Nephron progenitor cell (in vitro differentiated cells): ENCODE measurements at regions not wholly inside any gene's neighbourhood (a gene's known extent, or its start where the extent isn't known, plus 50 kb on each side); places are given as distances from the start of the nearest gene placed in this dataset.

Source experiments
- DNase-seq: peaks from one replicate; pipeline ENCODE4 v3.0.0; 2021
- H3K27ac Mint-ChIP-seq: 2 replicates; pipeline ENCODE4 v1.8.0; 2021; ENCODE audit warnings: mild to moderate bottlenecking, moderate library complexity, mixed read lengths
- H3K27me3 Mint-ChIP-seq: 2 replicates; pipeline ENCODE4 v1.8.0; 2021; ENCODE audit warnings: mild to moderate bottlenecking, low read depth, mixed read lengths; ENCODE audit not compliant: poor library complexity
- H3K36me3 Mint-ChIP-seq: 2 replicates; pipeline ENCODE4 v1.8.0; 2021; ENCODE audit warnings: low read depth, mixed read lengths
- H3K4me1 Mint-ChIP-seq: 2 replicates; pipeline ENCODE4 v1.8.0; 2021; ENCODE audit warnings: mixed read lengths
- H3K4me3 Mint-ChIP-seq: 2 replicates; pipeline ENCODE4 v1.8.0; 2021; ENCODE audit warnings: mild to moderate bottlenecking, moderate library complexity, mixed read lengths
- H3K9me3 Mint-ChIP-seq: 2 replicates; pipeline ENCODE4 v1.8.0; 2021; ENCODE audit warnings: mild to moderate bottlenecking, moderate library complexity, mixed read lengths
- TF ChIP-seq, protein P1 (sequence below): fragments of 200-600 bp; sonication (generic); IDR thresholded peaks from 2 replicates; pipeline ENCODE4 v1.5.0; 2021; ENCODE audit warnings: antibody characterized with exemption

DNA sequence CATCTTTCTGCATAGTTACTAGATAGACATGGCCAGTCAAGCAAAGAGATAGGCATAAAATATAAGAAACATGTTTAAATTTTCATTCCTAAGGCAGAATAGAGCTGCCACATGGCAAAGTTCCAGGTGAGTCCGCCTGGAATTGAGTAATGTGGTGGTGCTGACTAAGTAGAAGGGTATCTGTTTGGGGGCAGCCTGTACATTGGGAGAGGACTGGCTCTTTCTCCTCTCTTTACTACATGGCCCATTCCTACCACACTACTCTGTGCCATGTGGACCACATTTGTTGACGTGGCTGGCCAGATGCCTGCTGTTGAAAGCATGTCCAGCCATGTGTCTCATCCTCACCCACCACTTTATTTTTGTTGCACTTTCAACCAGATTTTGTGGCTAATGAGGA lies 354.0 kb downstream of the ETNK1 start:
- Mint-ChIP-seq H3K36me3 (no peaks in the 10 kb centered on the region), H3K9me3 (no peaks in the 10 kb centered on the region), H3K27me3 (no peaks in the 10 kb centered on the region), H3K4me3 (no peak overlapping the region), H3K27ac (no peak overlapping the region), H3K4me1 (peaks cover 6% of the 10 kb centered on the region)
- TF ChIP-seq, protein P1, sequence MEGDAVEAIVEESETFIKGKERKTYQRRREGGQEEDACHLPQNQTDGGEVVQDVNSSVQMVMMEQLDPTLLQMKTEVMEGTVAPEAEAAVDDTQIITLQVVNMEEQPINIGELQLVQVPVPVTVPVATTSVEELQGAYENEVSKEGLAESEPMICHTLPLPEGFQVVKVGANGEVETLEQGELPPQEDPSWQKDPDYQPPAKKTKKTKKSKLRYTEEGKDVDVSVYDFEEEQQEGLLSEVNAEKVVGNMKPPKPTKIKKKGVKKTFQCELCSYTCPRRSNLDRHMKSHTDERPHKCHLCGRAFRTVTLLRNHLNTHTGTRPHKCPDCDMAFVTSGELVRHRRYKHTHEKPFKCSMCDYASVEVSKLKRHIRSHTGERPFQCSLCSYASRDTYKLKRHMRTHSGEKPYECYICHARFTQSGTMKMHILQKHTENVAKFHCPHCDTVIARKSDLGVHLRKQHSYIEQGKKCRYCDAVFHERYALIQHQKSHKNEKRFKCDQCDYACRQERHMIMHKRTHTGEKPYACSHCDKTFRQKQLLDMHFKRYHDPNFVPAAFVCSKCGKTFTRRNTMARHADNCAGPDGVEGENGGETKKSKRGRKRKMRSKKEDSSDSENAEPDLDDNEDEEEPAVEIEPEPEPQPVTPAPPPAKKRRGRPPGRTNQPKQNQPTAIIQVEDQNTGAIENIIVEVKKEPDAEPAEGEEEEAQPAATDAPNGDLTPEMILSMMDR = no peak
- DNase-seq = no peak

DNA sequence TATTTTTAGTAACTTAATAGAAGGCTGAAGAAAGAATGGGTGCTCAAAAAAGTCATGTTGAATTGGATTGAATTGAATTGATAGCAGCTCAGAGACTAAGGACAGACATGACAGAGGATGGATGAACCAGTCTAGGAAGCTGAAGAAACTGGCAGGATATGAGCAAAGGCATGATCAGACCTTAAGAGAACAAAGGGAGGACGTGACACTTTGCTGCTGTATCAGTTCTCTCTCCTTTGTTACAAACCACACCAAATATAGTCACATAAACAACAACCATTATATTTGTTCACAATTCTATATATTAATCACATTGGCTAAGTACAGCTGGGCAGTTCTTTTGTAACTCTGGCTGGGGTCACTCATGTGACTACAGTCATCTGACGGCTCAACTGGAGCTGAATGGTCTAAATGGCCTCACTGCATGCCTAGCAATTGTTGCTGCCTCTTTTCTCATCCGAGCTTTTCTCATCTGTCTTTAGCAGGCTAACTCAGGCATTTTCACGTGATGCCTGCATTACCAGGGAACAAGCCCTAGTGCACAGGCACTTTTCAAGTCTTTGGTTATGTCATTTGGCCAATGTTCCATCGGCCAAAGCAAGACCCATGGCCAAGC lies 355.0 kb downstream of the ETNK1 start:
- no peak overlapping the region for H3K4me3 Mint-ChIP-seq
- TF ChIP-seq, protein P1 = no peak
- no peaks in the 10 kb centered on the region for H3K36me3 Mint-ChIP-seq
- H3K9me3 Mint-ChIP-seq = no peaks in the 10 kb centered on the region
- no peak overlapping the region for H3K27ac Mint-ChIP-seq
- no peaks in the 10 kb centered on the region for H3K27me3 Mint-ChIP-seq
- no peak for DNase-seq
- peaks cover 6% of the 10 kb centered on the region for H3K4me1 Mint-ChIP-seq

DNA sequence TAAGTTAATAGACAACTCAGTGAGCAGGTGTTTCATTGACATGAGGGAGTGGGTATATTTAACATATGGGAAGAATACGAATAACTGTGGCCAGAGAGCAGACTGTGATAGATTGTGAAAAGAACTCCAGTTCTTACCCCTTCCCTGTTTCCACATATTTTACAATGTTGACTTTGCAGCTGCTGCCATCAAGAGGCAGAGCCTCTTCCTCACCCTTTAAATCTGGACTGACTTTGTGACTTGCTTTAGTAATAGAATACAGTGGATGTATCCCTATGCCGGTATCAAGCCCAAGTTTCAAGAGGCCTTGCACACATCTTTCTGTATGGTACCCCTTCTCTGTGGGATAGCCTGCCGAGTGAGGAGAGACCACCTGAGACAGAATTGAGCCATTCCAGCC lies 356.7 kb downstream of the ETNK1 start:
- H3K27ac Mint-ChIP-seq = no peak overlapping the region
- H3K9me3 Mint-ChIP-seq = no peaks in the 10 kb centered on the region
- H3K27me3 Mint-ChIP-seq = peaks cover 5% of the 10 kb centered on the region
- peaks cover 6% of the 10 kb centered on the region for H3K4me1 Mint-ChIP-seq
- TF ChIP-seq, protein P1 = no peak
- no peaks in the 10 kb centered on the region for H3K36me3 Mint-ChIP-seq
- no peak overlapping the region for H3K4me3 Mint-ChIP-seq
- no peak for DNase-seq

DNA sequence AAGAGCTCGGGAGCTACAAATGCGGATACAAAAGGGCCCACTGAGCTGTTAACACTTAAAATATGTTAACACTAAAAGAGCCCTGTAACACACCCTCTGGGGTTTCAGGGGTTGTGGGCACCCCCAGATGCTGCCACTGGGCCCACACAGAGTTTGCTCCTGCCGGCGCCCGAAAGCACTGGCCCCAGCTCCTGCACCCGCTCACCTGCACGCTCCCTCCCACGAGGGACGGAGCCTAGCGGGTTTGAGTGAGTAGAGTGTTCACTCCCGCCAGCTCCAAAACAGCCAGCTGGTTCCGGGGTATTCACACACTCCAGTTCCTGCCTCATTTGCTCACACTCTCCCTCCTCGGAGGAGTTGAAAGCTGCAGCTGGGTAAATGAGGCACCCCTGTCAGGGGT lies 357.7 kb downstream of the ETNK1 start:
- H3K4me3 Mint-ChIP-seq = no peak overlapping the region
- no peak for DNase-seq
- peaks cover 6% of the 10 kb centered on the region for H3K4me1 Mint-ChIP-seq
- H3K9me3 Mint-ChIP-seq = no peaks in the 10 kb centered on the region
- H3K36me3 Mint-ChIP-seq = no peaks in the 10 kb centered on the region
- H3K27me3 Mint-ChIP-seq = peaks cover 5% of the 10 kb centered on the region
- no peak overlapping the region for H3K27ac Mint-ChIP-seq
- TF ChIP-seq, protein P1 = no peak

DNA sequence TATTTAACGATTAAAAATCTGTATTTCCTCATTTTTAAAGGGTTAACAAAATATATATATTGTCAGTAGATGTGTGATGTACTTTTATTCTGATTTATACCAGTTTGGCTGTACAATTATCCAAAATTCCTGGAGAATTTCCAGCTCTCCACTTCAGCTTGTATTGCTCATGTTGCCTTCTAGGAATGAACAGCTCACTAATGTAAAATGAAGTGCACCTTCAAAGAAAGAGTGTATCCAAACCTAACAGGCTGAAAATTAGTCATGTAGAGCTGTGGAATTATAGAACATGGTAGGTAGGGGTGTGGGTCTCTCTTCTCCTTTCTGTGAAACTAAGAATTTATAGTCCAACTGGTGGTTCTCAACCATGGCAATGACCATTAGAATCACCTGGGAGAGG lies 362.0 kb downstream of the ETNK1 start:
- Mint-ChIP-seq H3K27ac (no peak overlapping the region), H3K9me3 (no peaks in the 10 kb centered on the region), H3K4me3 (no peak overlapping the region), H3K4me1 (peaks cover 25% of the 10 kb centered on the region), H3K36me3 (no peaks in the 10 kb centered on the region), H3K27me3 (peaks cover 5% of the 10 kb centered on the region)
- TF ChIP-seq, protein P1 = no peak
- DNase-seq = no peak

DNA sequence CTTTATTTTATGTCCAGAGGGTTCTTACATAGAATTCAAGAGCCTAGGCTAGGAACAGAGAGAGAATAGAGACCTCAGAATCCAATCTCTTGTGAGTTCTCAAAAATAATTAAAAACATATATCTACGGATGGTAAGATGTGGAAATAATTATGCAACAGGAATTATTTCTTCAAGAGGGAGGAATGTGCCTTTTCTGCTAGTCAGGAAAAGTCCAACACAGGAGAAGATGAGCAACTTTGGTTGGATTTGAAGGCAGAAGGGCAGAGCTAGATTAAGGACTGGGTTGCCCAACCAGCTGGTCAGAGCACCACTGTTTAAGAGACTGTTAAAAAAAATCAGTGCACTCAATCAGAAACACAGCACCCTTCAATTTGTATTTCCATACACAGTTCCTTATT lies 365.5 kb downstream of the ETNK1 start:
- peaks cover 5% of the 10 kb centered on the region for H3K27me3 Mint-ChIP-seq
- TF ChIP-seq, protein P1 = no peak
- H3K36me3 Mint-ChIP-seq = no peaks in the 10 kb centered on the region
- DNase-seq = no peak
- no peaks in the 10 kb centered on the region for H3K9me3 Mint-ChIP-seq
- no peak overlapping the region for H3K27ac Mint-ChIP-seq
- H3K4me1 Mint-ChIP-seq = peaks cover 19% of the 10 kb centered on the region
- H3K4me3 Mint-ChIP-seq = no peak overlapping the region
